MM.1S (cell line): ENCODE measurements at regions not wholly inside any gene's neighbourhood (a gene's known extent, or its start where the extent isn't known, plus 50 kb on each side); places are given as distances from the start of the nearest gene placed in this dataset.

Experiments
- DNase-seq: peaks from one replicate; pipeline ENCODE4 v3.0.0-alpha.2; 2015
- H2AFZ ChIP-seq: fragments of 300-600 bp; sonication (generic); 2 replicates; pipeline ENCODE4 v1.6.0; 2016; ENCODE audit warnings: antibody characterized with exemption, low read length
- H3F3A ChIP-seq: fragments of 300-600 bp; sonication (generic); 2 replicates; pipeline ENCODE4 v1.6.1; 2016; ENCODE audit warnings: mild to moderate bottlenecking, antibody characterized with exemption, low read length, moderate library complexity, mixed read lengths; ENCODE audit not compliant: insufficient read depth
- H3K27ac ChIP-seq: fragments of 300-600 bp; sonication (generic); 2 replicates; pipeline ENCODE4 v1.5.1; 2016; ENCODE audit warnings: mild to moderate bottlenecking, low read length
- H3K27me3 ChIP-seq: fragments of 300-600 bp; sonication (generic); replicated peaks from 2 replicates; pipeline ENCODE4 v1.6.0; 2016; ENCODE audit warnings: low read length; ENCODE audit not compliant: insufficient read depth
- H3K36me3 ChIP-seq: fragments of 300-600 bp; sonication (generic); replicated peaks from 2 replicates; pipeline ENCODE4 v1.6.1; 2016; ENCODE audit warnings: mild to moderate bottlenecking, low read length, mixed read lengths; ENCODE audit not compliant: insufficient read depth
- H3K4me1 ChIP-seq: fragments of 300-600 bp; sonication (generic); 2 replicates; pipeline ENCODE4 v1.6.1; 2016; ENCODE audit warnings: low read length, mixed read lengths
- H3K4me2 ChIP-seq: fragments of 300-600 bp; sonication (generic); 2 replicates; pipeline ENCODE4 v1.6.0; 2016; ENCODE audit warnings: low read depth, low read length
- H3K4me3 ChIP-seq: fragments of 300-600 bp; sonication (generic); 2 replicates; pipeline ENCODE4 v1.5.1; 2016; ENCODE audit warnings: low read length, mixed read lengths
- H3K79me2 ChIP-seq: fragments of 300-600 bp; sonication (generic); 2 replicates; pipeline ENCODE4 v1.6.1; 2016; ENCODE audit warnings: mixed run types, low read length, mixed read lengths
- H3K9ac ChIP-seq: fragments of 300-600 bp; sonication (generic); 2 replicates; pipeline ENCODE4 v1.6.1; 2016; ENCODE audit warnings: low read length, mixed read lengths
- H3K9me2 ChIP-seq: fragments of 300-600 bp; sonication (generic); replicated peaks from 2 replicates; pipeline ENCODE4 v1.6.1; 2016; ENCODE audit warnings: mild to moderate bottlenecking, low read length, mixed read lengths; ENCODE audit not compliant: insufficient read depth
- H3K9me3 ChIP-seq: fragments of 300-600 bp; sonication (generic); replicated peaks from 2 replicates; pipeline ENCODE4 v1.6.1; 2016; ENCODE audit warnings: mild to moderate bottlenecking, low read length, mixed read lengths; ENCODE audit not compliant: insufficient read depth
- H4K20me1 ChIP-seq: fragments of 300-600 bp; sonication (generic); 2 replicates; pipeline ENCODE4 v1.6.1; 2016; ENCODE audit warnings: mild to moderate bottlenecking, low read length, moderate library complexity, mixed read lengths; ENCODE audit not compliant: insufficient read depth
- EZH2 ChIP-seq: fragments of 300-600 bp; sonication (generic); optimal IDR thresholded peaks from 2 replicates; pipeline ENCODE3; 2017; ENCODE audit warnings: low read depth, mild to moderate bottlenecking, antibody characterized with exemption, low read length, mixed read lengths
- EZH2phosphoT487 ChIP-seq: fragments of 300-600 bp; sonication (generic); IDR thresholded peaks from 2 replicates; pipeline ENCODE4 v1.6.1; 2018; ENCODE audit warnings: antibody characterized with exemption, low read length
- TF ChIP-seq, protein P1 (sequence below): fragments of 300-600 bp; sonication (generic); IDR thresholded peaks from 2 replicates; pipeline ENCODE4 v1.5.1; 2016; ENCODE audit warnings: antibody characterized with exemption, low read length, mixed read lengths

DNA sequence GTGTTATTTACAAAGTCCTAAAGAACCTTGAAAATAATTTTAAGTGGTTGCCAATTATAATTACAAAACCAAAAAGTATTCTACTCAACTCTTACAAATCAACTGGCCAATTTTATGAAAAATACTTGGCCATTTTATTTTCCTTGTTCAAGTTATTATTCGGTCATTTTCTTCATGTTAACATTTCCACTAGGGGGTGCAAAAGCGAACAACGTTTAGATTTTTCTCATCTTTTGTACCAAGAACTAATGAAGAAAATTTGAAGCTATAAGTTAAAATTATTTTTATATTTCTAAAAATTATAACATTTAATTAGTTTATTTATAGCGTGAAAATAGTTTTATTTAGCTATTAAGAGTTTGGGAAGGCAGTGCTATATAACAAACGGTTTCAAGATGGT is 1453.3 kb downstream of the MAT2B start:
- H3K4me3 ChIP-seq, result no peak overlapping the region
- no peak overlapping the region for H3K9ac ChIP-seq
- H3K27me3 ChIP-seq, result no peaks in the 10 kb centered on the region
- no peak overlapping the region for H3K4me2 ChIP-seq
- H3K9me3 ChIP-seq, result no peaks in the 10 kb centered on the region
- no peak overlapping the region for H3K27ac ChIP-seq
- H4K20me1 ChIP-seq, result no peaks in the 10 kb centered on the region
- no peaks in the 10 kb centered on the region for H3K9me2 ChIP-seq
- no peaks in the 10 kb centered on the region for H3F3A ChIP-seq
- H2AFZ ChIP-seq, result no peak overlapping the region
- no peaks in the 10 kb centered on the region for H3K36me3 ChIP-seq
- TF ChIP-seq EZH2phosphoT487 (no peak), EZH2 (no peak)
- TF ChIP-seq, protein P1, sequence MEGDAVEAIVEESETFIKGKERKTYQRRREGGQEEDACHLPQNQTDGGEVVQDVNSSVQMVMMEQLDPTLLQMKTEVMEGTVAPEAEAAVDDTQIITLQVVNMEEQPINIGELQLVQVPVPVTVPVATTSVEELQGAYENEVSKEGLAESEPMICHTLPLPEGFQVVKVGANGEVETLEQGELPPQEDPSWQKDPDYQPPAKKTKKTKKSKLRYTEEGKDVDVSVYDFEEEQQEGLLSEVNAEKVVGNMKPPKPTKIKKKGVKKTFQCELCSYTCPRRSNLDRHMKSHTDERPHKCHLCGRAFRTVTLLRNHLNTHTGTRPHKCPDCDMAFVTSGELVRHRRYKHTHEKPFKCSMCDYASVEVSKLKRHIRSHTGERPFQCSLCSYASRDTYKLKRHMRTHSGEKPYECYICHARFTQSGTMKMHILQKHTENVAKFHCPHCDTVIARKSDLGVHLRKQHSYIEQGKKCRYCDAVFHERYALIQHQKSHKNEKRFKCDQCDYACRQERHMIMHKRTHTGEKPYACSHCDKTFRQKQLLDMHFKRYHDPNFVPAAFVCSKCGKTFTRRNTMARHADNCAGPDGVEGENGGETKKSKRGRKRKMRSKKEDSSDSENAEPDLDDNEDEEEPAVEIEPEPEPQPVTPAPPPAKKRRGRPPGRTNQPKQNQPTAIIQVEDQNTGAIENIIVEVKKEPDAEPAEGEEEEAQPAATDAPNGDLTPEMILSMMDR, result no peak
- H3K79me2 ChIP-seq, result no peaks in the 10 kb centered on the region
- DNase-seq, result no peak
- H3K4me1 ChIP-seq, result no peaks in the 10 kb centered on the region

DNA sequence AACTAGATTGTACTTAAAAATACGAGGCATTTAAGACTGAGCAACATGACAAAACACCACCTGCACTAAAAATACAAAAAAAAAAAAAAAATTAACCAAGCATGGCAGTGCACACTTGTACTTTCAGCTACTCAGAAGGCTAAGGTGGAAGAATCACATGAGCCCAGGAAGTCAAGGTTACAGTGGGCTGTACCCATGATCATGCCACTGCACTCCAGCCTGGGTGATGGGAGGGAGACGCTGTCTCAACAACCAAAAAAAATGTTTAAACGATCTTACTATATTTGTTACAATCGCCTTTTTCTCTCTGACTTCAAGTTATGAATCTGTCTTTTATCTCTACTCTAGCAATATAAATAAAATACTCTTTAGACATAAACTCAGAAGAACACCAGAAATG is 1454.3 kb downstream of the MAT2B start:
- no peaks in the 10 kb centered on the region for H3K27me3 ChIP-seq
- H3F3A ChIP-seq, result no peaks in the 10 kb centered on the region
- no peaks in the 10 kb centered on the region for H3K9me3 ChIP-seq
- H3K4me1 ChIP-seq, result no peaks in the 10 kb centered on the region
- no peak overlapping the region for H2AFZ ChIP-seq
- DNase-seq, result no peak
- H3K27ac ChIP-seq, result no peak overlapping the region
- no peaks in the 10 kb centered on the region for H3K79me2 ChIP-seq
- no peaks in the 10 kb centered on the region for H3K9me2 ChIP-seq
- H4K20me1 ChIP-seq, result no peaks in the 10 kb centered on the region
- TF ChIP-seq EZH2 (no peak), EZH2phosphoT487 (no peak)
- TF ChIP-seq, protein P1, result no peak
- no peak overlapping the region for H3K4me3 ChIP-seq
- H3K9ac ChIP-seq, result no peak overlapping the region
- no peaks in the 10 kb centered on the region for H3K36me3 ChIP-seq
- no peak overlapping the region for H3K4me2 ChIP-seq

DNA sequence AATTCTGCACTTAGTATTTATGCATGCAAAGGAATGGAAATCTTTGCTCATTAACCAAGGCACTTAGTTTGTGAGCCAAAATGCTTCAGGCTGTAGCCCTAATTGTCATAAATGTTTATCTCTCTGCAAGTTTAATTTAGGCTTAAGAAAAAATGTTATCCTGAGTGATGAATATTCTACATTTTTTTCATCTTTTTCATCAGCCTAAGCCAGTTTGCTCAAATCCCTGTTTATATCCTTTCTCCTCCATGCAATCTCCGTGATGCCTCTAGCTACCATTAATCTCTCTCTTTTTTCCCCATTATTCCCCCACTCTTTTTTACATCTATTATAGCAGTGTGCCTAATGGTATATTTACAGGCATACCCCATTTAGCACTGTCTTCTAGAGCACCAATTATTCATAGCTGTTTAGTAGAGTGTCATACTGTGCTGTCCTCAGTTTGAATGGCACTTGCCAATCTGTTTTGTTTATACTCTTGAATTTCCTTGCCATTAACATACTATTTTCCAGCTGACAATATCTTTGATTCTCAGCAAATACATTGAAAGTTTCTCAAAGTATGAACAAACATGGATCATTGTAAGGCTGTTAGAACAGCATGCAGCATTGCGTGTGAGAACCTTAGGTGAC is 1457.0 kb downstream of the MAT2B start:
- Histone ChIP-seq H3K9ac (no peak overlapping the region), H3K4me3 (no peak overlapping the region), H3K79me2 (no peaks in the 10 kb centered on the region), H3K4me2 (no peak overlapping the region), H2AFZ (no peak overlapping the region), H3K9me3 (no peaks in the 10 kb centered on the region), H4K20me1 (no peaks in the 10 kb centered on the region), H3F3A (no peaks in the 10 kb centered on the region), H3K27ac (no peak overlapping the region), H3K9me2 (no peaks in the 10 kb centered on the region), H3K27me3 (no peaks in the 10 kb centered on the region), H3K4me1 (no peaks in the 10 kb centered on the region), H3K36me3 (no peaks in the 10 kb centered on the region)
- TF ChIP-seq EZH2, result no peak
- TF ChIP-seq, protein P1, result no peak
- no peak for TF ChIP-seq EZH2phosphoT487
- no peak for DNase-seq
